DND-41 (cell line): ENCODE measurements at regions not wholly inside any gene's neighbourhood (a gene's known extent, or its start where the extent isn't known, plus 50 kb on each side); places are given as distances from the start of the nearest gene placed in this dataset.

ENCODE experiments used
- CTCF ChIP-seq: IDR thresholded peaks from 2 replicates; pipeline ENCODE4 v1.5.1; 2012; ENCODE audit warnings: borderline replicate concordance, low read length, moderate library complexity, mild to moderate bottlenecking; ENCODE audit not compliant: poor library complexity, severe bottlenecking; ENCODE audit errors: extremely low read depth
- EZH2 ChIP-seq: IDR thresholded peaks from 3 replicates; pipeline ENCODE4 v1.6.1; 2012; ENCODE audit warnings: borderline replicate concordance, low read depth, mild to moderate bottlenecking, moderate library complexity, low read length, inconsistent platforms; ENCODE audit not compliant: severe bottlenecking

GRCh38 chr6:15952231-15953151 lies 176.4 kb upstream of the MYLIP start:
- TF ChIP-seq CTCF (no peak), EZH2 (no peak)
